IMR-90 (cell line): ENCODE measurements at regions not wholly inside any gene's neighbourhood (a gene's known extent, or its start where the extent isn't known, plus 50 kb on each side); places are given as distances from the start of the nearest gene placed in this dataset.

Experiments
- ATAC-seq: fragments of 200-7000 bp; cut with Tn5 transposase; 2 replicates; pipeline ENCODE4 v1.9.1; 2020; ENCODE audit warnings: low read depth, mild to moderate bottlenecking, moderate library complexity
- BruUV-seq: library from RNA; stranded (reverse); fragments of 400-500 nt; replicated peaks from 2 replicates; lab custom pipeline; 2021; lab: Mats Ljungman, UMichigan
- CTCF ChIA-PET: fragments of 300-600 bp; formaldehyde crosslinking; extraction: SDS; loops from one replicate; lab custom pipeline; 2021; ENCODE audit warnings: antibody characterized with exemption; lab: Yijun Ruan, JAX
- POLR2A ChIA-PET: fragments of 300-600 bp; sonication (Branson Sonifier 250); formaldehyde crosslinking; loops from one replicate; lab custom pipeline; 2022; ENCODE audit warnings: antibody characterized with exemption; ENCODE audit not compliant: unreplicated experiment; lab: Charles Lee
- DNase-seq: peaks from one replicate; pipeline ENCODE4 v3.0.0; 2013
- H2AFZ ChIP-seq: replicated peaks from 2 replicates; pipeline ENCODE3; 2013; ENCODE audit warnings: low read length, mild to moderate bottlenecking; ENCODE audit not compliant: poor library complexity
- H2AK5ac ChIP-seq: 2 replicates; pipeline ENCODE4 v1.6.1; 2013; ENCODE audit warnings: low read depth, low read length, inconsistent platforms
- H2AK9ac ChIP-seq: replicated peaks from 2 replicates; pipeline ENCODE3; 2013; ENCODE audit warnings: mild to moderate bottlenecking, low read depth, low read length, moderate library complexity; ENCODE audit not compliant: poor library complexity
- H2BK120ac ChIP-seq: 2 replicates; pipeline ENCODE4 v1.6.1; 2013; ENCODE audit warnings: low read depth, low read length, inconsistent platforms
- H2BK15ac ChIP-seq: 3 replicates; pipeline ENCODE4 v1.6.1; 2013; ENCODE audit warnings: low read depth, low read length, inconsistent platforms
- H2BK20ac ChIP-seq: 2 replicates; pipeline ENCODE4 v1.6.1; 2013; ENCODE audit warnings: low read depth, mild to moderate bottlenecking, inconsistent platforms, low read length, moderate library complexity
- H2BK5ac ChIP-seq: 2 replicates; pipeline ENCODE4 v1.6.1; 2013; ENCODE audit warnings: mild to moderate bottlenecking, low read depth, low read length, inconsistent platforms; ENCODE audit not compliant: poor library complexity, severe bottlenecking
- H3K14ac ChIP-seq: replicated peaks from 2 replicates; pipeline ENCODE4 v1.6.1; 2013; ENCODE audit warnings: low read depth, low read length, inconsistent platforms
- H3K18ac ChIP-seq: 2 replicates; pipeline ENCODE4 v1.6.1; 2013; ENCODE audit warnings: low read depth, low read length, control low read depth
- H3K23ac ChIP-seq: 2 replicates; pipeline ENCODE4 v1.6.1; 2013; ENCODE audit warnings: low read depth, low read length, inconsistent platforms
- H3K27ac ChIP-seq: 2 replicates; pipeline ENCODE4 v1.5.1; 2013; ENCODE audit warnings: mild to moderate bottlenecking, control low read depth, low read length; ENCODE audit not compliant: insufficient read depth
- H3K27me3 ChIP-seq: 2 replicates; pipeline ENCODE4 v1.6.1; 2013; ENCODE audit warnings: low read length; ENCODE audit not compliant: control insufficient read depth, insufficient read depth
- H3K36me3 ChIP-seq: 2 replicates; pipeline ENCODE4 v1.6.1; 2013; ENCODE audit warnings: low read length, mixed read lengths; ENCODE audit not compliant: control insufficient read depth, insufficient read depth
- H3K4ac ChIP-seq: 2 replicates; pipeline ENCODE4 v1.6.1; 2013; ENCODE audit warnings: low read depth, low read length, inconsistent platforms
- H3K4me1 ChIP-seq: 2 replicates; pipeline ENCODE4 v1.6.1; 2013; ENCODE audit warnings: low read length, mixed read lengths; ENCODE audit not compliant: control insufficient read depth, insufficient read depth
- H3K4me2 ChIP-seq: 2 replicates; pipeline ENCODE4 v1.6.1; 2013; ENCODE audit warnings: low read depth, mild to moderate bottlenecking, control low read depth, low read length, moderate library complexity
- H3K4me3 ChIP-seq: 2 replicates; pipeline ENCODE4 v1.5.1; 2013; ENCODE audit warnings: low read depth, mild to moderate bottlenecking, control low read depth, low read length, moderate library complexity; ENCODE audit not compliant: insufficient read depth
- H3K56ac ChIP-seq: 2 replicates; pipeline ENCODE4 v1.6.1; 2013; ENCODE audit warnings: low read length, inconsistent platforms; ENCODE audit not compliant: insufficient read depth; ENCODE audit errors: extremely low read depth
- H3K79me1 ChIP-seq, 2 experiments: 2 replicates each; pipeline ENCODE4 v1.6.1; 2013; ENCODE audit warnings: low read length in 2 of 2, inconsistent platforms in 1 of 2, low read depth in 1 of 2
- H3K9ac ChIP-seq: 2 replicates; pipeline ENCODE4 v1.6.1; 2013; ENCODE audit warnings: low read depth, low read length, control low read depth
- H3K9me1 ChIP-seq: 2 replicates; pipeline ENCODE4 v1.6.1; 2013; ENCODE audit warnings: low read length, inconsistent platforms; ENCODE audit not compliant: insufficient read depth
- H3K9me3 ChIP-seq: 2 replicates; pipeline ENCODE4 v1.6.1; 2013; ENCODE audit warnings: low read length; ENCODE audit not compliant: control insufficient read depth, insufficient read depth
- H4K20me1 ChIP-seq: 2 replicates; pipeline ENCODE4 v1.6.1; 2013; ENCODE audit warnings: low read length, inconsistent platforms; ENCODE audit not compliant: insufficient read depth
- H4K5ac ChIP-seq: 2 replicates; pipeline ENCODE4 v1.6.1; 2013; ENCODE audit warnings: mild to moderate bottlenecking, low read depth, low read length, control low read depth
- H4K8ac ChIP-seq, 2 experiments: 2 replicates each; pipeline ENCODE4 v1.6.1; 2013; ENCODE audit warnings: low read depth in 2 of 2, low read length in 2 of 2, control low read depth in 1 of 2, inconsistent platforms in 1 of 2
- H4K91ac ChIP-seq: 2 replicates; pipeline ENCODE4 v1.6.1; 2013; ENCODE audit warnings: low read depth, low read length, inconsistent platforms; ENCODE audit not compliant: insufficient read depth
- BHLHE40 ChIP-seq: fragments of 150-350 bp; IDR thresholded peaks from 2 replicates; pipeline ENCODE4 v1.6.1; 2016; ENCODE audit warnings: mild to moderate bottlenecking, low read depth, low read length
- CEBPB ChIP-seq: IDR thresholded peaks from 2 replicates; pipeline ENCODE4 v1.6.1; 2012; ENCODE audit warnings: low read depth, low read length, improper control_type of control experiment
- CHD1 ChIP-seq: IDR thresholded peaks from 2 replicates; pipeline ENCODE4 v1.6.1; 2012; ENCODE audit warnings: low read depth, low read length, improper control_type of control experiment
- FOS ChIP-seq: fragments of 150-350 bp; IDR thresholded peaks from 2 replicates; pipeline ENCODE4 v1.6.1; 2016; ENCODE audit warnings: low read depth, low read length
- MAFK ChIP-seq: IDR thresholded peaks from 2 replicates; pipeline ENCODE4 v1.6.1; 2012; ENCODE audit warnings: low read depth, low read length, improper control_type of control experiment
- MAZ ChIP-seq: IDR thresholded peaks from 2 replicates; pipeline ENCODE4 v1.6.1; 2012; ENCODE audit warnings: low read depth, mild to moderate bottlenecking, low read length, improper control_type of control experiment, moderate library complexity, borderline replicate concordance
- MXI1 ChIP-seq: IDR thresholded peaks from 2 replicates; pipeline ENCODE4 v1.6.1; 2012; ENCODE audit warnings: low read depth, mild to moderate bottlenecking, low read length, moderate library complexity, borderline replicate concordance
- NFE2L2 ChIP-seq: fragments of 150-350 bp; IDR thresholded peaks from 2 replicates; pipeline ENCODE4 v1.6.1; 2016; ENCODE audit warnings: low read depth, mild to moderate bottlenecking, low read length
- POLR2A ChIP-seq: IDR thresholded peaks from 2 replicates; pipeline ENCODE4 v1.6.1; 2012; ENCODE audit warnings: mild to moderate bottlenecking, low read depth, low read length
- RAD21 ChIP-seq: IDR thresholded peaks from 2 replicates; pipeline ENCODE4 v1.6.1; 2012; ENCODE audit warnings: low read length, improper control_type of control experiment
- RCOR1 ChIP-seq: IDR thresholded peaks from 2 replicates; pipeline ENCODE4 v1.6.1; 2012; ENCODE audit warnings: mild to moderate bottlenecking, low read length, improper control_type of control experiment; ENCODE audit not compliant: insufficient replicate concordance
- RFX5 ChIP-seq: IDR thresholded peaks from 2 replicates; pipeline ENCODE4 v1.8.0; 2012; ENCODE audit warnings: low read depth, mild to moderate bottlenecking, low read length, moderate library complexity
- SMC3 ChIP-seq: fragments of 150-350 bp; IDR thresholded peaks from 2 replicates; pipeline ENCODE4 v1.6.1; 2016; ENCODE audit warnings: low read depth, mild to moderate bottlenecking, antibody characterized with exemption, low read length, moderate library complexity
- WGBS, 2 experiments: methylation state at CpG; one replicate each; pipeline versions ENCODE4 v1.1.5 to v1.1.7; 2013; ENCODE audit warnings: missing lambda C conversion rate in 2 of 2; ENCODE audit not compliant: insufficient read length in 1 of 2; ENCODE audit errors: extremely low coverage in 2 of 2; 5-methylcytosine and 5-hydroxymethylcytosine counted together
- dilution Hi-C: fragments of 300-500 bp; cut with HindIII; formaldehyde crosslinking; loops from one replicate; pipeline ENCODE4 v1.14.3; 2018; ENCODE audit warnings: low sequenced_read_pairs; ENCODE audit not compliant: unreplicated experiment
- in situ Hi-C: fragments of 300-500 bp; cut with MboI; formaldehyde crosslinking; loops from 3 replicates; pipeline ENCODE4 v1.14.3; 2019; ENCODE audit warnings: low sequenced_read_pairs, inconsistent platforms, mixed read lengths
- intact Hi-C: fragments of 100-400 bp; cut with micrococcal nuclease; formaldehyde crosslinking; loops from 2 replicates; pipeline ENCODE4 v1.10.0; 2022
- TF ChIP-seq, protein P1 (sequence below): fragments of 150-350 bp; IDR thresholded peaks from 2 replicates; pipeline ENCODE4 v1.6.1; 2017; ENCODE audit warnings: mild to moderate bottlenecking, antibody characterized with exemption, low read length, low read depth
- TF ChIP-seq, protein P2 (sequence below): conservative IDR thresholded peaks from 2 replicates; pipeline ENCODE4 v1.5.1; 2012; ENCODE audit warnings: mild to moderate bottlenecking, low read depth, low read length, improper control_type of control experiment
- TF ChIP-seq, protein P3 (sequence below): fragments of 150-350 bp; IDR thresholded peaks from 2 replicates; pipeline ENCODE4 v1.6.1; 2016; ENCODE audit warnings: low read depth, mild to moderate bottlenecking, low read length, moderate library complexity, borderline replicate concordance

DNA sequence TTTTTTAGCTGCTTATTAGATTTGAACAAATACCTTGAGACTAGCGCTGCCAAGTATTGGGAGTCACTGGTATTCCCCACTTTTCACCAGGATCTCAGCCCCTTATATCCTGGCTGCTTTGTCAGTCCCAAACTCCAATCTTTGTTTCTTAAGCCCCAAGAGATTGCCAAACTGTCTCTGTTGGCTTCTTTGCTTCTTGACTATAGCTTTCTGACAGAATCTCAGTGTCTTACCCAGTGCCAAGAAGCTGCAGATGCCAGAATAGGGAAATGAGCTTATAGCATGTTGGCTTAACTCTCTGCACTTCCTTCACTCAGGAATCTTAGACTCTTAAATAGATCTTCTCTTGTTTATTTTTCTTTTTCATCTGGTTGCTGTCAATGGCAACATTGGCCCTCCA, 297.5 kb upstream of the DCAF8L1 start:
- Histone ChIP-seq H2AK9ac (no peak overlapping the region), H3K27me3 (no peaks in the 10 kb centered on the region), H3K36me3 (no peaks in the 10 kb centered on the region), H3K4me2 (no peak overlapping the region), H3K9me3 (no peaks in the 10 kb centered on the region), H4K20me1 (no peaks in the 10 kb centered on the region), H2AFZ (no peak overlapping the region), H3K4me3 (no peak overlapping the region), H3K9me1 (no peaks in the 10 kb centered on the region), H3K4me1 (no peaks in the 10 kb centered on the region), H3K9ac (no peak overlapping the region), H2BK15ac (no peak overlapping the region), H3K14ac (no peak overlapping the region), H2BK120ac (no peak overlapping the region), H3K27ac (no peak overlapping the region), H3K56ac (no peak overlapping the region), H2AK5ac (no peak overlapping the region), H3K4ac (no peak overlapping the region), H3K18ac (no peak overlapping the region), H3K79me1 (no peaks in the 10 kb centered on the region), H4K8ac (no peak overlapping the region), H2BK20ac (no peak overlapping the region), H2BK5ac (no peak overlapping the region), H3K23ac (no peak overlapping the region), H4K91ac (no peak overlapping the region), H4K5ac (no peak overlapping the region)
- CTCF ChIA-PET: no interaction called here
- POLR2A ChIA-PET: no interaction called here
- no CpG with 5 or more reads among the region's 1 CpG for WGBS, 2 experiments
- intact Hi-C loops (no loop called here), dilution Hi-C loops (no loop called here), in situ Hi-C loops (no loop called here)
- ATAC-seq: no peak
- no TSS peak for BruUV-seq
- DNase-seq: no peak
- no peak for TF ChIP-seq CHD1
- TF ChIP-seq RCOR1: no peak
- no peak for TF ChIP-seq MAZ
- TF ChIP-seq SMC3: no peak
- TF ChIP-seq, protein P1, sequence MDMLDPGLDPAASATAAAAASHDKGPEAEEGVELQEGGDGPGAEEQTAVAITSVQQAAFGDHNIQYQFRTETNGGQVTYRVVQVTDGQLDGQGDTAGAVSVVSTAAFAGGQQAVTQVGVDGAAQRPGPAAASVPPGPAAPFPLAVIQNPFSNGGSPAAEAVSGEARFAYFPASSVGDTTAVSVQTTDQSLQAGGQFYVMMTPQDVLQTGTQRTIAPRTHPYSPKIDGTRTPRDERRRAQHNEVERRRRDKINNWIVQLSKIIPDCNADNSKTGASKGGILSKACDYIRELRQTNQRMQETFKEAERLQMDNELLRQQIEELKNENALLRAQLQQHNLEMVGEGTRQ: no peak
- TF ChIP-seq, protein P2, sequence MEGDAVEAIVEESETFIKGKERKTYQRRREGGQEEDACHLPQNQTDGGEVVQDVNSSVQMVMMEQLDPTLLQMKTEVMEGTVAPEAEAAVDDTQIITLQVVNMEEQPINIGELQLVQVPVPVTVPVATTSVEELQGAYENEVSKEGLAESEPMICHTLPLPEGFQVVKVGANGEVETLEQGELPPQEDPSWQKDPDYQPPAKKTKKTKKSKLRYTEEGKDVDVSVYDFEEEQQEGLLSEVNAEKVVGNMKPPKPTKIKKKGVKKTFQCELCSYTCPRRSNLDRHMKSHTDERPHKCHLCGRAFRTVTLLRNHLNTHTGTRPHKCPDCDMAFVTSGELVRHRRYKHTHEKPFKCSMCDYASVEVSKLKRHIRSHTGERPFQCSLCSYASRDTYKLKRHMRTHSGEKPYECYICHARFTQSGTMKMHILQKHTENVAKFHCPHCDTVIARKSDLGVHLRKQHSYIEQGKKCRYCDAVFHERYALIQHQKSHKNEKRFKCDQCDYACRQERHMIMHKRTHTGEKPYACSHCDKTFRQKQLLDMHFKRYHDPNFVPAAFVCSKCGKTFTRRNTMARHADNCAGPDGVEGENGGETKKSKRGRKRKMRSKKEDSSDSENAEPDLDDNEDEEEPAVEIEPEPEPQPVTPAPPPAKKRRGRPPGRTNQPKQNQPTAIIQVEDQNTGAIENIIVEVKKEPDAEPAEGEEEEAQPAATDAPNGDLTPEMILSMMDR: no peak
- TF ChIP-seq RAD21: no peak
- no peak for TF ChIP-seq RFX5
- TF ChIP-seq, protein P3, sequence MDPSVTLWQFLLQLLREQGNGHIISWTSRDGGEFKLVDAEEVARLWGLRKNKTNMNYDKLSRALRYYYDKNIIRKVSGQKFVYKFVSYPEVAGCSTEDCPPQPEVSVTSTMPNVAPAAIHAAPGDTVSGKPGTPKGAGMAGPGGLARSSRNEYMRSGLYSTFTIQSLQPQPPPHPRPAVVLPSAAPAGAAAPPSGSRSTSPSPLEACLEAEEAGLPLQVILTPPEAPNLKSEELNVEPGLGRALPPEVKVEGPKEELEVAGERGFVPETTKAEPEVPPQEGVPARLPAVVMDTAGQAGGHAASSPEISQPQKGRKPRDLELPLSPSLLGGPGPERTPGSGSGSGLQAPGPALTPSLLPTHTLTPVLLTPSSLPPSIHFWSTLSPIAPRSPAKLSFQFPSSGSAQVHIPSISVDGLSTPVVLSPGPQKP: no peak
- TF ChIP-seq CEBPB: no peak
- TF ChIP-seq FOS: no peak
- no peak for TF ChIP-seq POLR2A
- TF ChIP-seq MXI1: no peak
- TF ChIP-seq MAFK: no peak
- no peak for TF ChIP-seq NFE2L2
- TF ChIP-seq BHLHE40: no peak
